ENCODE measurements at regions not wholly inside any gene's neighbourhood (a gene's known extent, or its start where the extent isn't known, plus 50 kb on each side); places are given as distances from the start of the nearest gene placed in this dataset.

GRCh38 chr12:58301038-58301729, 359.8 kb downstream of the ATP23 start:
- TF ChIP-seq, protein P1, sequence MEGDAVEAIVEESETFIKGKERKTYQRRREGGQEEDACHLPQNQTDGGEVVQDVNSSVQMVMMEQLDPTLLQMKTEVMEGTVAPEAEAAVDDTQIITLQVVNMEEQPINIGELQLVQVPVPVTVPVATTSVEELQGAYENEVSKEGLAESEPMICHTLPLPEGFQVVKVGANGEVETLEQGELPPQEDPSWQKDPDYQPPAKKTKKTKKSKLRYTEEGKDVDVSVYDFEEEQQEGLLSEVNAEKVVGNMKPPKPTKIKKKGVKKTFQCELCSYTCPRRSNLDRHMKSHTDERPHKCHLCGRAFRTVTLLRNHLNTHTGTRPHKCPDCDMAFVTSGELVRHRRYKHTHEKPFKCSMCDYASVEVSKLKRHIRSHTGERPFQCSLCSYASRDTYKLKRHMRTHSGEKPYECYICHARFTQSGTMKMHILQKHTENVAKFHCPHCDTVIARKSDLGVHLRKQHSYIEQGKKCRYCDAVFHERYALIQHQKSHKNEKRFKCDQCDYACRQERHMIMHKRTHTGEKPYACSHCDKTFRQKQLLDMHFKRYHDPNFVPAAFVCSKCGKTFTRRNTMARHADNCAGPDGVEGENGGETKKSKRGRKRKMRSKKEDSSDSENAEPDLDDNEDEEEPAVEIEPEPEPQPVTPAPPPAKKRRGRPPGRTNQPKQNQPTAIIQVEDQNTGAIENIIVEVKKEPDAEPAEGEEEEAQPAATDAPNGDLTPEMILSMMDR (IDR thresholded peaks at IDR 0.05), result no peak
- TF ChIP-seq EZH2phosphoT487 (IDR thresholded peaks at IDR 0.05; ENCODE audit: borderline replicate concordance, low read depth) (no peak), PBX3 (IDR thresholded peaks at IDR 0.05) (no peak), MXI1 (IDR thresholded peaks at IDR 0.05; ENCODE audit: low read depth, low read length) (no peak), REST (IDR thresholded peaks at IDR 0.05; ENCODE audit: low read depth, low read length) (no peak)
